ENCODE measurements at regions not wholly inside any gene's neighbourhood (a gene's known extent, or its start where the extent isn't known, plus 50 kb on each side); places are given as distances from the start of the nearest gene placed in this dataset.

DNA sequence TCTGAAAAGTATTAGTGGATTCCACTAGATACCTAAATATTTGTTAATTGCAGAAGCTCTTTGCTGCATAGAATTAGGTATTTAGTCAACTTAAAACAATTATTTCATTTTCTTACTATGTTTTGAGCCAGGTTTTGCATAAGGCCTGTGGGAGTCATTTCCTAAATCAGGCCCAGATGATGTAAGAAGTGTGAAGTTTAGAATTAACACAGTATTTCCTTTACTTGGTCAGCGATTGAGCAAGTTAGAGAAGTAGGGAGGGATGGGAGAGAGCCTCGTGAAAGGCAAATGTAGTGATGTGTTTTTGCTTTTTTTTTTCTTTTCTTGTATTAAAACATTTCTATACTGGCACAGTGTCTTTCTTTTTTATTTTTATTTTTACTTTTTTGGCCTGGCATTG, 711.1 kb downstream of the HDGFL1 start:
- DNase-seq, result no peak
- no peak overlapping the region for H3K27ac Mint-ChIP-seq
- no peaks in the 10 kb centered on the region for H3K23me2 ChIP-seq (ENCODE audit: insufficient read length, low read depth, low read length, poor library complexity, severe bottlenecking)
- H3K27me3 ChIP-seq (ENCODE audit: insufficient read depth, low read length), result no peaks in the 10 kb centered on the region
- no CpG with 5 or more reads among the region's 2 CpGs for WGBS (ENCODE audit: extremely low coverage, insufficient read length, low lambda C conversion rate)
- no peak overlapping the region for H2BK15ac ChIP-seq (ENCODE audit: low read depth, low read length)
- TF ChIP-seq, protein P1, sequence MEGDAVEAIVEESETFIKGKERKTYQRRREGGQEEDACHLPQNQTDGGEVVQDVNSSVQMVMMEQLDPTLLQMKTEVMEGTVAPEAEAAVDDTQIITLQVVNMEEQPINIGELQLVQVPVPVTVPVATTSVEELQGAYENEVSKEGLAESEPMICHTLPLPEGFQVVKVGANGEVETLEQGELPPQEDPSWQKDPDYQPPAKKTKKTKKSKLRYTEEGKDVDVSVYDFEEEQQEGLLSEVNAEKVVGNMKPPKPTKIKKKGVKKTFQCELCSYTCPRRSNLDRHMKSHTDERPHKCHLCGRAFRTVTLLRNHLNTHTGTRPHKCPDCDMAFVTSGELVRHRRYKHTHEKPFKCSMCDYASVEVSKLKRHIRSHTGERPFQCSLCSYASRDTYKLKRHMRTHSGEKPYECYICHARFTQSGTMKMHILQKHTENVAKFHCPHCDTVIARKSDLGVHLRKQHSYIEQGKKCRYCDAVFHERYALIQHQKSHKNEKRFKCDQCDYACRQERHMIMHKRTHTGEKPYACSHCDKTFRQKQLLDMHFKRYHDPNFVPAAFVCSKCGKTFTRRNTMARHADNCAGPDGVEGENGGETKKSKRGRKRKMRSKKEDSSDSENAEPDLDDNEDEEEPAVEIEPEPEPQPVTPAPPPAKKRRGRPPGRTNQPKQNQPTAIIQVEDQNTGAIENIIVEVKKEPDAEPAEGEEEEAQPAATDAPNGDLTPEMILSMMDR (conservative IDR thresholded peaks at IDR 0.05), result no peak
- H3K4me3 Mint-ChIP-seq, result no peak overlapping the region
- no peaks in the 10 kb centered on the region for H3K4me1 ChIP-seq (ENCODE audit: insufficient read depth, low read length)
- H4K8ac ChIP-seq (replicated peaks; ENCODE audit: insufficient read length, low read depth, low read length), result no peak overlapping the region
- no peak overlapping the region for H2BK120ac ChIP-seq (ENCODE audit: low read depth, low read length, poor library complexity, severe bottlenecking)
- no peak overlapping the region for H3T11ph ChIP-seq (ENCODE audit: low read length)
- no peaks in the 10 kb centered on the region for H3K9me3 Mint-ChIP-seq
- H3K27me3 Mint-ChIP-seq (ENCODE audit: low read depth), result no peaks in the 10 kb centered on the region
- no peaks in the 10 kb centered on the region for H3K4me1 Mint-ChIP-seq
- H3K9me3 ChIP-seq (ENCODE audit: control insufficient read depth, low read depth, low read length), result no peaks in the 10 kb centered on the region
- H3K79me1 ChIP-seq (ENCODE audit: insufficient read depth, low read depth, low read length, poor library complexity, severe bottlenecking), result no peaks in the 10 kb centered on the region
- no peak overlapping the region for H4K5ac ChIP-seq (ENCODE audit: insufficient read length, low read depth, low read length)
- no peak overlapping the region for H3K4me2 ChIP-seq (ENCODE audit: insufficient read depth, insufficient read length, low read length)
- no peak overlapping the region for H2AK5ac ChIP-seq (ENCODE audit: insufficient read length, low read length)
- H3K23ac ChIP-seq (ENCODE audit: insufficient read length, low read depth, low read length), result no peak overlapping the region
- H3K18ac ChIP-seq (ENCODE audit: insufficient read length, low read depth, low read length), result no peak overlapping the region
- H4K20me1 ChIP-seq (ENCODE audit: control insufficient read depth, insufficient read depth, insufficient read length), result no peaks in the 10 kb centered on the region
- H3K56ac ChIP-seq (ENCODE audit: insufficient read length, low read depth, low read length), result no peak overlapping the region
- H3K4ac ChIP-seq (ENCODE audit: low read depth, low read length), result no peak overlapping the region
- no peak overlapping the region for H2BK20ac ChIP-seq (ENCODE audit: low read depth, low read length, poor library complexity, severe bottlenecking)
- no peak overlapping the region for H4K91ac ChIP-seq (ENCODE audit: insufficient read length, low read depth, low read length)
- no peaks in the 10 kb centered on the region for H3K36me3 Mint-ChIP-seq (ENCODE audit: insufficient read depth in 1 of 3, low read depth in 3 of 3)
- no peak overlapping the region for H2BK5ac ChIP-seq (ENCODE audit: insufficient read length, low read length)
- H3K9ac ChIP-seq (ENCODE audit: extremely low read depth, insufficient read length, low read length), result no peak overlapping the region
- H3K79me2 ChIP-seq (ENCODE audit: insufficient read depth, low read length), result no peaks in the 10 kb centered on the region
- H2AFZ ChIP-seq (ENCODE audit: low read length), result no peak overlapping the region
- H2BK12ac ChIP-seq (ENCODE audit: insufficient read length, low read depth, low read length), result no peak overlapping the region
- H3K27ac ChIP-seq (ENCODE audit: insufficient read length, low read depth, low read length), result no peak overlapping the region
- no peak overlapping the region for H3K14ac ChIP-seq (ENCODE audit: insufficient read depth, low read length)
